ENCODE measurements at regions not wholly inside any gene's neighbourhood (a gene's known extent, or its start where the extent isn't known, plus 50 kb on each side); places are given as distances from the start of the nearest gene placed in this dataset.

GRCh38 chr4:147050356-147050765 lies 104.7 kb upstream of the TTC29 start:
- TF ChIP-seq ZFP30 (CRISPR knock-in tag; IDR thresholded peaks at IDR 0.05) (no peak), ZFP3 (CRISPR knock-in tag; IDR thresholded peaks at IDR 0.05) (no peak), CREB5 (CRISPR knock-in tag; IDR thresholded peaks at IDR 0.05; ENCODE audit: low read depth) (no peak), OSR1 (CRISPR knock-in tag; IDR thresholded peaks at IDR 0.05) (no peak), RARB (CRISPR knock-in tag; IDR thresholded peaks at IDR 0.05) (no peak), ARNTL (CRISPR knock-in tag; IDR thresholded peaks at IDR 0.05; ENCODE audit: borderline replicate concordance, low read depth) (no peak)
